ENCODE measurements at regions not wholly inside any gene's neighbourhood (a gene's known extent, or its start where the extent isn't known, plus 50 kb on each side); places are given as distances from the start of the nearest gene placed in this dataset.

DNA sequence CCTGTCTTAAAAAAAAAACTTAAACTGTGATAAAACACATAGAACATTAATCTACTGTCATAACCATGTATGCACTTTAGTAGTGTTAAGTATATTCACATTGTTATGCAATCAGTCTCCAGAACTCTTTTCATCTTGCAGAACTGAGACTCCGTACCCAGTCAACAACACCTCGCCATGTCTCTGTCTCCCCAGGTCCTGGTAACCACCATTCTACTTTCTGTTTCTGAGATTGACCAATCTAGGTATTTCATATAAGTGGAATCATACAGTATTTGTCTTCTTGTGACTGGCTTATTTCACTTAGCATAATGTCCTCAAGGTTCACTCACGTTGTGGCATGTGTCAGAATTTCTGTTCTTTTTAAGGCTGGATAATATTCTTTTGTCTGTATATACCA, 290.8 kb upstream of the CXCR4 start:
- TF ChIP-seq GATA2 (IDR thresholded peaks at IDR 0.05; ENCODE audit: low read depth, low read length) (no peak), GATA3 (IDR thresholded peaks at IDR 0.05; ENCODE audit: low read depth, low read length) (no peak)

Data from SH-SY5Y (cell line).